Mucosa of descending colon (tissue), 3 donors: ENCODE measurements at regions not wholly inside any gene's neighbourhood (a gene's known extent, or its start where the extent isn't known, plus 50 kb on each side); places are given as distances from the start of the nearest gene placed in this dataset.

Experiments used
- ATAC-seq: fragments of 200-7000 bp; cut with Tn5 transposase; one replicate; pipeline ENCODE4 v1.9.1; 2020; ENCODE audit warnings: mild to moderate bottlenecking, moderate library complexity
- DNase-seq, 3 donors: peaks; one replicate each; pipeline ENCODE4 v3.0.0-alpha.2; 2020
- H3K36me3 ChIP-seq: fragments of 200-600 bp; one replicate; pipeline ENCODE4 v1.8.0; 2021; ENCODE audit warnings: low read depth, mild to moderate bottlenecking
- H3K4me1 ChIP-seq: fragments of 200-600 bp; one replicate; pipeline ENCODE4 v1.8.0; 2021; ENCODE audit warnings: low read depth, mild to moderate bottlenecking
- H3K4me3 ChIP-seq: fragments of 200-600 bp; one replicate; pipeline ENCODE4 v1.8.0; 2021; ENCODE audit warnings: mild to moderate bottlenecking
- H3K9me3 ChIP-seq: fragments of 200-600 bp; one replicate; pipeline ENCODE4 v1.8.0; 2021; ENCODE audit warnings: mild to moderate bottlenecking
- CTCF ChIP-seq: fragments of 200-600 bp; IDR thresholded peaks from one replicate; pipeline ENCODE4 v1.8.0; 2022; ENCODE audit warnings: antibody characterized with exemption, mild to moderate bottlenecking
- intact Hi-C, 2 donors: fragments of 100-400 bp; cut with DNase I in 1 of 2; cut with micrococcal nuclease in 1 of 2; formaldehyde crosslinking; loops; one replicate each; pipeline versions ENCODE4 v1.11.0 to v1.11.1; 2022; cut with DNase I, micrococcal nuclease
- donor health status: DM: no; HTN: no; CAD: no; lungs with moderate emphysema.
- donor health status: DM: no; HTN: no; CAD: no.
- donor health status: DM: no; HTN: yes; CAD: no.

- no peak for TF ChIP-seq CTCF
- Histone ChIP-seq H3K4me1 (no peaks in the 10 kb centered on the region), H3K9me3 (no peaks in the 10 kb centered on the region), H3K36me3 (no peaks in the 10 kb centered on the region), H3K4me3 (no peak overlapping the region)
- intact Hi-C loops: no loop called here
- ATAC-seq (no peak), DNase-seq (no peak)
Measured at GRCh38 chr1:234932106-234932505, 196.5 kb downstream of the TOMM20 start.

- Histone ChIP-seq H3K9me3 (no peaks in the 10 kb centered on the region), H3K4me3 (no peak overlapping the region), H3K36me3 (no peaks in the 10 kb centered on the region), H3K4me1 (no peaks in the 10 kb centered on the region)
- no peak for ATAC-seq
- no peak for TF ChIP-seq CTCF
- DNase-seq: no peak
- intact Hi-C loops: no loop called here
Measured at GRCh38 chr1:234931404-234931973, 197.1 kb downstream of the TOMM20 start.

- DNase-seq: no peak
- H3K4me1 ChIP-seq: peaks cover 9% of the 10 kb centered on the region
- no peak for TF ChIP-seq CTCF
- H3K4me3 ChIP-seq: no peak overlapping the region
- no peaks in the 10 kb centered on the region for H3K36me3 ChIP-seq
- intact Hi-C loops: no loop called here
- no peak for ATAC-seq
- H3K9me3 ChIP-seq: no peaks in the 10 kb centered on the region
Measured at GRCh38 chr1:234929369-234929768, 199.3 kb downstream of the TOMM20 start.

GRCh38 chr1:234928642-234929041 is 200.0 kb downstream of the TOMM20 start:
- ATAC-seq: no peak
- TF ChIP-seq CTCF: no peak
- DNase-seq: no peak

GRCh38 chr1:234927971-234928640 is 200.5 kb downstream of the TOMM20 start:
- no peaks in the 10 kb centered on the region for H3K36me3 ChIP-seq
- DNase-seq: no peak
- no peak for TF ChIP-seq CTCF
- intact Hi-C loops: no loop called here
- no peaks in the 10 kb centered on the region for H3K9me3 ChIP-seq
- peaks cover 9% of the 10 kb centered on the region for H3K4me1 ChIP-seq
- no peak for ATAC-seq
- no peak overlapping the region for H3K4me3 ChIP-seq

More at GRCh38 chr1:234928642-234929041, 200.0 kb downstream of the TOMM20 start:
- Histone ChIP-seq H3K9me3 (no peaks in the 10 kb centered on the region), H3K36me3 (no peaks in the 10 kb centered on the region), H3K4me3 (no peak overlapping the region), H3K4me1 (peaks cover 9% of the 10 kb centered on the region)
- intact Hi-C loops: no loop called here
